ENCODE measurements at regions not wholly inside any gene's neighbourhood (a gene's known extent, or its start where the extent isn't known, plus 50 kb on each side); places are given as distances from the start of the nearest gene placed in this dataset.
"Not testable (repeated sequence)": the region's sequence is repeated elsewhere in the genome, so short reads cannot be mapped to it uniquely, and the experiment has no call there.

DNA sequence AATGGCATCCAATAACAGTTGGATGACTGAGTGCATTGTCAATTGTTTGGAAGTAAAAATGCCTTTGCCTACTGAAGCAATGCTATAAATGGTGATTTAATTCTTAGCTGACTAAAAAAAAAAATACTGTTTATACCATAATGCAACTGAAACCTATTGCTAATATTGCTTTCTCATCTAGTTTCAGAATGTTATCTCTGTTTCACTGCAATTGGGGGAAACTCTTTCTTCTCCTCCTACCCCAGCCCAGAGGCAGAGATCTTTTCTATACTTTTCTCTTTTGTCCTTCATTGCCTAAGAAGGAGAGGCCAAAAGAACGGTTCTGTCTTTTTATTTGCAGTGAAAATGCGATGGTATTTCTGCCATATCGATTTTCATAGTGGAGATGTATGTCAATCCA lies 242.5 kb downstream of the ZNF92 start:
- TF ChIP-seq, protein P1, sequence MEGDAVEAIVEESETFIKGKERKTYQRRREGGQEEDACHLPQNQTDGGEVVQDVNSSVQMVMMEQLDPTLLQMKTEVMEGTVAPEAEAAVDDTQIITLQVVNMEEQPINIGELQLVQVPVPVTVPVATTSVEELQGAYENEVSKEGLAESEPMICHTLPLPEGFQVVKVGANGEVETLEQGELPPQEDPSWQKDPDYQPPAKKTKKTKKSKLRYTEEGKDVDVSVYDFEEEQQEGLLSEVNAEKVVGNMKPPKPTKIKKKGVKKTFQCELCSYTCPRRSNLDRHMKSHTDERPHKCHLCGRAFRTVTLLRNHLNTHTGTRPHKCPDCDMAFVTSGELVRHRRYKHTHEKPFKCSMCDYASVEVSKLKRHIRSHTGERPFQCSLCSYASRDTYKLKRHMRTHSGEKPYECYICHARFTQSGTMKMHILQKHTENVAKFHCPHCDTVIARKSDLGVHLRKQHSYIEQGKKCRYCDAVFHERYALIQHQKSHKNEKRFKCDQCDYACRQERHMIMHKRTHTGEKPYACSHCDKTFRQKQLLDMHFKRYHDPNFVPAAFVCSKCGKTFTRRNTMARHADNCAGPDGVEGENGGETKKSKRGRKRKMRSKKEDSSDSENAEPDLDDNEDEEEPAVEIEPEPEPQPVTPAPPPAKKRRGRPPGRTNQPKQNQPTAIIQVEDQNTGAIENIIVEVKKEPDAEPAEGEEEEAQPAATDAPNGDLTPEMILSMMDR (IDR thresholded peaks at IDR 0.05; ENCODE audit: control extremely low read depth in 1 of 3, insufficient read depth in 1 of 3, low read depth in 1 of 3, low read length in 3 of 3), result not testable (repeated sequence)
- not testable (repeated sequence) for TF ChIP-seq EP300 (IDR thresholded peaks at IDR 0.05; ENCODE audit: borderline replicate concordance in 1 of 2, low read depth in 2 of 2, low read length in 2 of 2); MAFK (IDR thresholded peaks at IDR 0.05; ENCODE audit: low read depth, low read length); YY1 (IDR thresholded peaks at IDR 0.05; ENCODE audit: low read depth, low read length); GABPA (IDR thresholded peaks at IDR 0.05; ENCODE audit: borderline replicate concordance, insufficient read depth, low read length)

Measured in H1 (cell line).